NCI-H226 (cell line): ENCODE measurements at regions not wholly inside any gene's neighbourhood (a gene's known extent, or its start where the extent isn't known, plus 50 kb on each side); places are given as distances from the start of the nearest gene placed in this dataset.

ENCODE experiments used
- DNase-seq: peaks from one replicate; pipeline ENCODE4 v3.0.0-alpha.2; 2015

GRCh38 chr12:94033101-94033500, 115.3 kb upstream of the PLXNC1 start:
- no peak for DNase-seq

GRCh38 chr12:94033784-94034183, 114.6 kb upstream of the PLXNC1 start:
- DNase-seq, result no peak

- no peak for DNase-seq
Observed at GRCh38 chr12:94037444-94037843, 110.9 kb upstream of the PLXNC1 start.

- DNase-seq, result no peak
Observed at GRCh38 chr12:94038605-94039004, 109.8 kb upstream of the PLXNC1 start.

GRCh38 chr12:94039199-94039840, 109.1 kb upstream of the PLXNC1 start:
- no peak for DNase-seq

- DNase-seq, result no peak
Observed at GRCh38 chr12:94039914-94040313, 108.5 kb upstream of the PLXNC1 start.

- no peak for DNase-seq
Observed at GRCh38 chr12:94041850-94042249, 106.5 kb upstream of the PLXNC1 start.

GRCh38 chr12:94042321-94042720, 106.1 kb upstream of the PLXNC1 start:
- no peak for DNase-seq

- peak; percentile 23 for DNase-seq
Observed at GRCh38 chr12:94046626-94047410, 101.6 kb upstream of the PLXNC1 start.

GRCh38 chr12:94047781-94048567, 100.4 kb upstream of the PLXNC1 start:
- no peak for DNase-seq

- no peak for DNase-seq
Observed at GRCh38 chr12:94048757-94049156, 99.6 kb upstream of the PLXNC1 start.

GRCh38 chr12:94049718-94050117, 98.7 kb upstream of the PLXNC1 start:
- no peak for DNase-seq

- DNase-seq, result no peak
Observed at GRCh38 chr12:94053676-94054075, 94.7 kb upstream of the PLXNC1 start.

- DNase-seq, result no peak
Observed at GRCh38 chr12:94055528-94055927, 92.8 kb upstream of the PLXNC1 start.

- DNase-seq, result no peak
Observed at GRCh38 chr12:94056419-94057158, 91.8 kb upstream of the PLXNC1 start.

- DNase-seq, result peak; percentile 7
Observed at GRCh38 chr12:94057262-94058151, 90.9 kb upstream of the PLXNC1 start.

GRCh38 chr12:94059394-94060368, 88.7 kb upstream of the PLXNC1 start:
- no peak for DNase-seq

- DNase-seq, result no peak
Observed at GRCh38 chr12:94062194-94062593, 86.2 kb upstream of the PLXNC1 start.

GRCh38 chr12:94062796-94063635, 85.4 kb upstream of the PLXNC1 start:
- DNase-seq, result no peak

- DNase-seq, result no peak
Observed at GRCh38 chr12:94070520-94070919, 77.9 kb upstream of the PLXNC1 start.
